SK-N-SH (cell line): ENCODE measurements at regions not wholly inside any gene's neighbourhood (a gene's known extent, or its start where the extent isn't known, plus 50 kb on each side); places are given as distances from the start of the nearest gene placed in this dataset.

Experiments
- ELF1 ChIP-seq: IDR thresholded peaks from 2 replicates; pipeline ENCODE4 v1.4.0; 2012
- EP300 ChIP-seq, 2 experiments: IDR thresholded peaks; 2 replicates each; pipeline versions ENCODE4 v1.4.0 to v1.6.1; 2012; ENCODE audit warnings: borderline replicate concordance in 1 of 2, low read depth in 1 of 2, low read length in 1 of 2
- EZH2phosphoT487 ChIP-seq: fragments of 200-600 bp; sonication (generic); IDR thresholded peaks from 2 replicates; pipeline ENCODE4 v1.6.1; 2017; ENCODE audit warnings: low read depth, mixed run types, mild to moderate bottlenecking, antibody characterized with exemption, moderate library complexity, borderline replicate concordance
- POLR2AphosphoS5 ChIP-seq: IDR thresholded peaks from 2 replicates; pipeline ENCODE4 v1.6.1; 2012; ENCODE audit warnings: low read depth, low read length
- RCOR1 ChIP-seq: fragments of 150-350 bp; IDR thresholded peaks from 2 replicates; pipeline ENCODE4 v1.6.1; 2017; ENCODE audit warnings: antibody characterized with exemption, low read length
- RFX5 ChIP-seq: IDR thresholded peaks from 2 replicates; pipeline ENCODE4 v1.6.1; 2012; ENCODE audit warnings: mild to moderate bottlenecking, improper control_type of control experiment, low read length
- SIN3A ChIP-seq: IDR thresholded peaks from 2 replicates; pipeline ENCODE4 v1.6.1; 2012; ENCODE audit warnings: low read depth, mild to moderate bottlenecking, low read length, moderate library complexity, borderline replicate concordance
- SMC3 ChIP-seq: IDR thresholded peaks from 2 replicates; pipeline ENCODE4 v1.6.1; 2012; ENCODE audit warnings: low read depth, low read length, improper control_type of control experiment
- YY1 ChIP-seq: IDR thresholded peaks from 2 replicates; pipeline ENCODE4 v1.4.0; 2012; ENCODE audit warnings: low read depth, mild to moderate bottlenecking
- TF ChIP-seq, protein P1 (sequence below): fragments of 200-600 bp; sonication (generic); IDR thresholded peaks from 2 replicates; pipeline ENCODE4 v1.6.1; 2017; ENCODE audit warnings: antibody characterized with exemption, mild to moderate bottlenecking, moderate library complexity
- TF ChIP-seq, protein P2 (sequence below): fragments of 150-350 bp; IDR thresholded peaks from 2 replicates; pipeline ENCODE4 v1.6.1; 2017; ENCODE audit warnings: antibody characterized with exemption, low read length, low read depth, borderline replicate concordance
- TF ChIP-seq, protein P3 (sequence below): IDR thresholded peaks from 2 replicates; pipeline ENCODE4 v1.6.1; 2012; ENCODE audit warnings: mild to moderate bottlenecking, low read depth, low read length, moderate library complexity
- TF ChIP-seq, protein P4 (sequence below): IDR thresholded peaks from 2 replicates; pipeline ENCODE4 v1.4.0; 2012; ENCODE audit warnings: low read depth, borderline replicate concordance

DNA sequence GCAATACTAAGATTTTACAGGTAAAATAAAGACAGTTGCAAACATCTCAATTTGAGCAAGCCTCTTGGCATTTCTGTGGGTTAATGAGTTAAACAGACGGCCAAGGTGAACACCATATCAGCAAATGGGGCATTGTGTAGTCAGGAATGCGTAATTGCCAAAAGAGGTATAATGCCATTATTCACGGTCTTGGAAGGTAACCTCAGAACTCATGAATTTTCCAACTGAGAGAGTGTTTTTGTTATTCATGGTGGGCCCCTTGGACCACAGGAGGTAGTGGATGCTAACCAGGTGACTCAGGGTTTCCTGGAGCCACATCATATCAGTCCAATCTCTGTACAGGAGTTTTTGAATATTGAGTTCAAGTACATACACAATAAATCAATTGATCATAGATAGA, 368.0 kb upstream of the TECRL start:
- TF ChIP-seq, protein P1, sequence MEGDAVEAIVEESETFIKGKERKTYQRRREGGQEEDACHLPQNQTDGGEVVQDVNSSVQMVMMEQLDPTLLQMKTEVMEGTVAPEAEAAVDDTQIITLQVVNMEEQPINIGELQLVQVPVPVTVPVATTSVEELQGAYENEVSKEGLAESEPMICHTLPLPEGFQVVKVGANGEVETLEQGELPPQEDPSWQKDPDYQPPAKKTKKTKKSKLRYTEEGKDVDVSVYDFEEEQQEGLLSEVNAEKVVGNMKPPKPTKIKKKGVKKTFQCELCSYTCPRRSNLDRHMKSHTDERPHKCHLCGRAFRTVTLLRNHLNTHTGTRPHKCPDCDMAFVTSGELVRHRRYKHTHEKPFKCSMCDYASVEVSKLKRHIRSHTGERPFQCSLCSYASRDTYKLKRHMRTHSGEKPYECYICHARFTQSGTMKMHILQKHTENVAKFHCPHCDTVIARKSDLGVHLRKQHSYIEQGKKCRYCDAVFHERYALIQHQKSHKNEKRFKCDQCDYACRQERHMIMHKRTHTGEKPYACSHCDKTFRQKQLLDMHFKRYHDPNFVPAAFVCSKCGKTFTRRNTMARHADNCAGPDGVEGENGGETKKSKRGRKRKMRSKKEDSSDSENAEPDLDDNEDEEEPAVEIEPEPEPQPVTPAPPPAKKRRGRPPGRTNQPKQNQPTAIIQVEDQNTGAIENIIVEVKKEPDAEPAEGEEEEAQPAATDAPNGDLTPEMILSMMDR = no peak
- TF ChIP-seq ELF1 = no peak
- TF ChIP-seq SIN3A = no peak
- TF ChIP-seq YY1 = no peak
- no peak for TF ChIP-seq EZH2phosphoT487
- TF ChIP-seq, protein P2, sequence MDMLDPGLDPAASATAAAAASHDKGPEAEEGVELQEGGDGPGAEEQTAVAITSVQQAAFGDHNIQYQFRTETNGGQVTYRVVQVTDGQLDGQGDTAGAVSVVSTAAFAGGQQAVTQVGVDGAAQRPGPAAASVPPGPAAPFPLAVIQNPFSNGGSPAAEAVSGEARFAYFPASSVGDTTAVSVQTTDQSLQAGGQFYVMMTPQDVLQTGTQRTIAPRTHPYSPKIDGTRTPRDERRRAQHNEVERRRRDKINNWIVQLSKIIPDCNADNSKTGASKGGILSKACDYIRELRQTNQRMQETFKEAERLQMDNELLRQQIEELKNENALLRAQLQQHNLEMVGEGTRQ = no peak
- no peak for TF ChIP-seq POLR2AphosphoS5
- no peak for TF ChIP-seq RCOR1
- no peak for TF ChIP-seq RFX5
- TF ChIP-seq EP300 (IDR thresholded peaks at IDR 0.05; ENCODE audit: borderline replicate concordance in 1 of 2, low read depth in 1 of 2, low read length in 1 of 2) = no peak
- TF ChIP-seq, protein P3, sequence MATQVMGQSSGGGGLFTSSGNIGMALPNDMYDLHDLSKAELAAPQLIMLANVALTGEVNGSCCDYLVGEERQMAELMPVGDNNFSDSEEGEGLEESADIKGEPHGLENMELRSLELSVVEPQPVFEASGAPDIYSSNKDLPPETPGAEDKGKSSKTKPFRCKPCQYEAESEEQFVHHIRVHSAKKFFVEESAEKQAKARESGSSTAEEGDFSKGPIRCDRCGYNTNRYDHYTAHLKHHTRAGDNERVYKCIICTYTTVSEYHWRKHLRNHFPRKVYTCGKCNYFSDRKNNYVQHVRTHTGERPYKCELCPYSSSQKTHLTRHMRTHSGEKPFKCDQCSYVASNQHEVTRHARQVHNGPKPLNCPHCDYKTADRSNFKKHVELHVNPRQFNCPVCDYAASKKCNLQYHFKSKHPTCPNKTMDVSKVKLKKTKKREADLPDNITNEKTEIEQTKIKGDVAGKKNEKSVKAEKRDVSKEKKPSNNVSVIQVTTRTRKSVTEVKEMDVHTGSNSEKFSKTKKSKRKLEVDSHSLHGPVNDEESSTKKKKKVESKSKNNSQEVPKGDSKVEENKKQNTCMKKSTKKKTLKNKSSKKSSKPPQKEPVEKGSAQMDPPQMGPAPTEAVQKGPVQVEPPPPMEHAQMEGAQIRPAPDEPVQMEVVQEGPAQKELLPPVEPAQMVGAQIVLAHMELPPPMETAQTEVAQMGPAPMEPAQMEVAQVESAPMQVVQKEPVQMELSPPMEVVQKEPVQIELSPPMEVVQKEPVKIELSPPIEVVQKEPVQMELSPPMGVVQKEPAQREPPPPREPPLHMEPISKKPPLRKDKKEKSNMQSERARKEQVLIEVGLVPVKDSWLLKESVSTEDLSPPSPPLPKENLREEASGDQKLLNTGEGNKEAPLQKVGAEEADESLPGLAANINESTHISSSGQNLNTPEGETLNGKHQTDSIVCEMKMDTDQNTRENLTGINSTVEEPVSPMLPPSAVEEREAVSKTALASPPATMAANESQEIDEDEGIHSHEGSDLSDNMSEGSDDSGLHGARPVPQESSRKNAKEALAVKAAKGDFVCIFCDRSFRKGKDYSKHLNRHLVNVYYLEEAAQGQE = no peak
- no peak for TF ChIP-seq SMC3
- TF ChIP-seq, protein P4, sequence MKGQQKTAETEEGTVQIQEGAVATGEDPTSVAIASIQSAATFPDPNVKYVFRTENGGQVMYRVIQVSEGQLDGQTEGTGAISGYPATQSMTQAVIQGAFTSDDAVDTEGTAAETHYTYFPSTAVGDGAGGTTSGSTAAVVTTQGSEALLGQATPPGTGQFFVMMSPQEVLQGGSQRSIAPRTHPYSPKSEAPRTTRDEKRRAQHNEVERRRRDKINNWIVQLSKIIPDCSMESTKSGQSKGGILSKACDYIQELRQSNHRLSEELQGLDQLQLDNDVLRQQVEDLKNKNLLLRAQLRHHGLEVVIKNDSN = no peak
